Skeletal muscle cell (primary cell): ENCODE measurements at regions not wholly inside any gene's neighbourhood (a gene's known extent, or its start where the extent isn't known, plus 50 kb on each side); places are given as distances from the start of the nearest gene placed in this dataset.
"Not testable (repeated sequence)": the region's sequence is repeated elsewhere in the genome, so short reads cannot be mapped to it uniquely, and the experiment has no call there.

Experiments
- DNase-seq: peaks from one replicate; pipeline ENCODE4 v3.0.0-alpha.2; 2010; ENCODE audit warnings: low read depth
- H3K4me3 ChIP-seq: 2 replicates; pipeline ENCODE4 v1.5.1; 2011; ENCODE audit warnings: low read depth, mild to moderate bottlenecking, control low read depth, low read length, moderate library complexity

GRCh38 chr12:88895634-88896033, 315.4 kb upstream of the KITLG start:
- no peak overlapping the region for H3K4me3 ChIP-seq
- DNase-seq, result no peak

GRCh38 chr12:88893801-88894200, 313.5 kb upstream of the KITLG start:
- DNase-seq, result no peak
- no peak overlapping the region for H3K4me3 ChIP-seq

- not testable (repeated sequence) for H3K4me3 ChIP-seq, DNase-seq
These were observed 311.2 kb upstream of the KITLG start for GRCh38 chr12:88891434-88891833.

- H3K4me3 ChIP-seq, result no peak overlapping the region
- peak; percentile 26 for DNase-seq
These were observed 309.2 kb upstream of the KITLG start for GRCh38 chr12:88889326-88890110.

GRCh38 chr12:88884600-88884999, 304.3 kb upstream of the KITLG start:
- DNase-seq, result no peak
- no peak overlapping the region for H3K4me3 ChIP-seq

- H3K4me3 ChIP-seq, result no peak overlapping the region
- no peak for DNase-seq
These were observed 302.4 kb upstream of the KITLG start for GRCh38 chr12:88882662-88883061.

- no peak for DNase-seq
- H3K4me3 ChIP-seq, result no peak overlapping the region
These were observed 299.8 kb upstream of the KITLG start for GRCh38 chr12:88880051-88880450.

GRCh38 chr12:88878295-88878694, 298.0 kb upstream of the KITLG start:
- DNase-seq, result no peak
- no peak overlapping the region for H3K4me3 ChIP-seq

- DNase-seq, result no peak
- H3K4me3 ChIP-seq, result no peak overlapping the region
These were observed 296.6 kb upstream of the KITLG start for GRCh38 chr12:88876857-88877256.

GRCh38 chr12:88870000-88870737, 289.9 kb upstream of the KITLG start:
- no peak overlapping the region for H3K4me3 ChIP-seq
- DNase-seq, result no peak

GRCh38 chr12:88868050-88868449, 287.8 kb upstream of the KITLG start:
- no peak overlapping the region for H3K4me3 ChIP-seq
- no peak for DNase-seq

GRCh38 chr12:88867510-88867909, 287.2 kb upstream of the KITLG start:
- DNase-seq, result no peak
- H3K4me3 ChIP-seq, result no peak overlapping the region

GRCh38 chr12:88866881-88867280, 286.6 kb upstream of the KITLG start:
- no peak for DNase-seq
- no peak overlapping the region for H3K4me3 ChIP-seq

GRCh38 chr12:88865537-88865936, 285.3 kb upstream of the KITLG start:
- DNase-seq, result no peak
- H3K4me3 ChIP-seq, result no peak overlapping the region

GRCh38 chr12:88860851-88861250, 280.6 kb upstream of the KITLG start:
- no peak overlapping the region for H3K4me3 ChIP-seq

GRCh38 chr12:88856201-88856600, 275.9 kb upstream of the KITLG start:
- DNase-seq, result no peak
- no peak overlapping the region for H3K4me3 ChIP-seq

More at GRCh38 chr12:88860851-88861250, 280.6 kb upstream of the KITLG start:
- no peak for DNase-seq

GRCh38 chr12:88855301-88855700, 275.0 kb upstream of the KITLG start:
- no peak overlapping the region for H3K4me3 ChIP-seq
- no peak for DNase-seq

- DNase-seq, result peak; percentile 54
These were observed 274.0 kb upstream of the KITLG start for GRCh38 chr12:88854260-88854659.

GRCh38 chr12:88847246-88847645, 267.0 kb upstream of the KITLG start:
- DNase-seq, H3K4me3 ChIP-seq: not testable (repeated sequence)

More at GRCh38 chr12:88854260-88854659, 274.0 kb upstream of the KITLG start:
- no peak overlapping the region for H3K4me3 ChIP-seq

- H3K4me3 ChIP-seq, result no peak overlapping the region
- no peak for DNase-seq
These were observed 264.2 kb upstream of the KITLG start for GRCh38 chr12:88844426-88844825.

GRCh38 chr12:88842314-88842713, 262.0 kb upstream of the KITLG start:
- no peak overlapping the region for H3K4me3 ChIP-seq
- no peak for DNase-seq
